Kidney (tissue), 13 donors: ENCODE measurements at regions not wholly inside any gene's neighbourhood (a gene's known extent, or its start where the extent isn't known, plus 50 kb on each side); places are given as distances from the start of the nearest gene placed in this dataset.

ENCODE experiments used
- DNase-seq, 5 donors: peaks; one replicate each; pipeline ENCODE4 v3.0.0-alpha.2; 2013 to 2020
- FAIRE-seq: peaks from 2 replicates; lab custom pipeline; 2012; peaks lifted over from hg19 to GRCh38; lab: Jason Lieb, UNC
- H3K27ac ChIP-seq, 2 donors: one replicate each; pipeline ENCODE4 v1.7.0; 2013; ENCODE audit warnings: low read depth in 2 of 2, low read length in 2 of 2, inconsistent platforms in 1 of 2
- H3K27me3 ChIP-seq: one replicate; pipeline ENCODE4 v1.7.1; 2013; ENCODE audit warnings: low read length, inconsistent platforms; ENCODE audit not compliant: control insufficient read depth, insufficient read depth
- H3K36me3 ChIP-seq, 3 donors: one replicate each; pipeline versions ENCODE4 v1.7.0 to v1.7.1; 2013; ENCODE audit warnings: low read length in 3 of 3, control low read depth in 1 of 3, inconsistent platforms in 1 of 3; ENCODE audit not compliant: insufficient read depth in 3 of 3, control insufficient read depth in 2 of 3
- H3K4me1 ChIP-seq, 3 donors: one replicate each; pipeline versions ENCODE4 v1.7.0 to v1.7.1; 2013; ENCODE audit warnings: low read length in 3 of 3, inconsistent platforms in 1 of 3, low read depth in 1 of 3; ENCODE audit not compliant: control insufficient read depth in 2 of 3, insufficient read depth in 2 of 3
- H3K4me3 ChIP-seq, 3 donors: one replicate each; pipeline versions ENCODE4 v1.7.0 to v1.8.1; 2013; ENCODE audit warnings: low read length in 3 of 3, control low read depth in 1 of 3, inconsistent platforms in 1 of 3
- H3K9ac ChIP-seq, 3 donors: one replicate each; pipeline versions ENCODE4 v1.7.0 to v1.7.1; 2013; ENCODE audit warnings: low read length in 3 of 3, control low read depth in 1 of 3, inconsistent platforms in 1 of 3
- H3K9me3 ChIP-seq, 3 donors: one replicate each; pipeline versions ENCODE4 v1.7.0 to v1.7.1; 2013; ENCODE audit warnings: low read length in 3 of 3, control low read depth in 1 of 3, inconsistent platforms in 1 of 3; ENCODE audit not compliant: control insufficient read depth in 2 of 3, insufficient read depth in 1 of 3
- CTCF ChIP-seq: IDR thresholded peaks from 3 replicates; pipeline ENCODE4 v1.5.1; 2012; ENCODE audit warnings: mild to moderate bottlenecking, moderate library complexity, borderline replicate concordance; ENCODE audit not compliant: insufficient read depth; ENCODE audit errors: extremely low read depth
- intact Hi-C: fragments of 100-400 bp; cut with DNase I; formaldehyde crosslinking; loops from one replicate; pipeline ENCODE4 v1.11.1; 2022
- donor health status: control.
- donor health status: control.
- donor health status: control.
- donor health status: control.
- donor health status: control.
- donor health status: DM: yes; HTN: yes; CAD: no.
- donor health status: Normal renal cell carcinoma (clear cell type).

- TF ChIP-seq CTCF = no peak
- DNase-seq = peak in 3 of 5 donors; percentile 58 to 88 (median 63)
- Histone ChIP-seq H3K36me3 (no peaks in the 10 kb centered on the region), H3K9me3 (no peaks in the 10 kb centered on the region), H3K4me3 (no peak overlapping the region), H3K9ac (no peak overlapping the region), H3K27ac (no peak overlapping the region), H3K4me1 (peaks cover 0 to 4% (median 0%) of the 10 kb centered on the region in 3 donors), H3K27me3 (no peaks in the 10 kb centered on the region)
- intact Hi-C loops = no loop called here
- FAIRE-seq = no peak
These were observed 70.0 kb upstream of the UBE2E1 start for GRCh38 chr3:23735535-23736326.

- H3K9me3 ChIP-seq = no peaks in the 10 kb centered on the region
- no peaks in the 10 kb centered on the region for H3K27me3 ChIP-seq
- H3K4me1 ChIP-seq = peaks cover 0 to 4% (median 4%) of the 10 kb centered on the region in 3 donors
- no peak for TF ChIP-seq CTCF
- no peak for FAIRE-seq
- H3K9ac ChIP-seq = no peak overlapping the region
- intact Hi-C loops = no loop called here
- no peaks in the 10 kb centered on the region for H3K36me3 ChIP-seq
- DNase-seq = no peak
- H3K27ac ChIP-seq = no peak overlapping the region
- H3K4me3 ChIP-seq = no peak overlapping the region
These were observed 66.8 kb upstream of the UBE2E1 start for GRCh38 chr3:23738944-23739343.

- DNase-seq = no peak
- Histone ChIP-seq H3K4me1 (peaks cover 0 to 4% (median 4%) of the 10 kb centered on the region in 3 donors), H3K27me3 (no peaks in the 10 kb centered on the region), H3K27ac (no peak overlapping the region), H3K4me3 (no peak overlapping the region), H3K36me3 (no peaks in the 10 kb centered on the region), H3K9ac (no peak overlapping the region), H3K9me3 (no peaks in the 10 kb centered on the region)
- intact Hi-C loops = no loop called here
- FAIRE-seq = no peak
- TF ChIP-seq CTCF = no peak
These were observed 66.2 kb upstream of the UBE2E1 start for GRCh38 chr3:23739536-23739935.
